Esophagus muscularis mucosa (tissue), 4 donors: ENCODE measurements at regions not wholly inside any gene's neighbourhood (a gene's known extent, or its start where the extent isn't known, plus 50 kb on each side); places are given as distances from the start of the nearest gene placed in this dataset.

Experiments
- DNase-seq: peaks from one replicate; pipeline ENCODE4 v3.0.0-alpha.2; 2017; ENCODE audit errors: extremely low spot score
- H3K27ac ChIP-seq, 4 donors: fragments of 200-600 bp; sonication (generic); replicated peaks in 1 of 4; 1 replicate in 3 of 4; 2 replicates in 1 of 4; pipeline ENCODE4 v1.5.1; 2016 to 2019; ENCODE audit warnings: mild to moderate bottlenecking in 1 of 4
- H3K27me3 ChIP-seq, 4 donors: fragments of 200-600 bp; sonication (generic); one replicate each; pipeline versions ENCODE4 v1.5.1 to v1.6.0; 2016 to 2019
- H3K36me3 ChIP-seq, 4 donors: fragments of 200-600 bp; sonication (generic); one replicate each; pipeline ENCODE4 v1.5.1; 2016 to 2019
- H3K4me1 ChIP-seq, 4 donors: fragments of 200-600 bp; sonication (generic); one replicate each; pipeline ENCODE4 v1.5.1; 2016 to 2019
- H3K4me3 ChIP-seq, 4 donors: fragments of 200-600 bp; sonication (generic); 1 replicate in 2 of 4; 2 replicates in 2 of 4; pipeline ENCODE4 v1.5.1; 2016 to 2019; ENCODE audit warnings: mild to moderate bottlenecking in 4 of 4, moderate library complexity in 1 of 4
- H3K9me3 ChIP-seq, 4 donors: fragments of 200-600 bp; sonication (generic); 1 replicate in 3 of 4; 2 replicates in 1 of 4; pipeline ENCODE4 v1.5.1; 2016 to 2019
- EP300 ChIP-seq: sonication (generic); formaldehyde crosslinking; IDR thresholded peaks from one replicate; pipeline ENCODE4 v1.6.1; 2017; ENCODE audit warnings: antibody characterized with exemption
- POLR2A ChIP-seq: fragments of 450-650 bp; IDR thresholded peaks from one replicate; pipeline ENCODE4 v1.6.1; 2017; ENCODE audit warnings: antibody characterized with exemption, moderate library complexity, mild to moderate bottlenecking, low read depth
- POLR2AphosphoS5 ChIP-seq, 2 donors: sonication (generic); formaldehyde crosslinking; IDR thresholded peaks; one replicate each; pipeline ENCODE4 v1.6.1; 2017; ENCODE audit warnings: antibody characterized with exemption in 2 of 2
- WGBS: methylation state at CpG from one replicate; pipeline ENCODE4 v1.1.5; 2018; 5-methylcytosine and 5-hydroxymethylcytosine counted together
- intact Hi-C: fragments of 100-400 bp; cut with DNase I; formaldehyde crosslinking; loops from one replicate; pipeline ENCODE4 v1.15.1; 2023
- TF ChIP-seq, protein P1 (sequence below), 3 experiments: fragments of 200-600 bp in 2 of 3; fragments of 450-650 bp in 1 of 3; sonication (generic) in 2 of 3; IDR thresholded peaks; one replicate each; pipeline ENCODE4 v1.5.1; 2017 to 2019; ENCODE audit warnings: antibody characterized with exemption in 3 of 3, mild to moderate bottlenecking in 2 of 3, moderate library complexity in 1 of 3

DNA sequence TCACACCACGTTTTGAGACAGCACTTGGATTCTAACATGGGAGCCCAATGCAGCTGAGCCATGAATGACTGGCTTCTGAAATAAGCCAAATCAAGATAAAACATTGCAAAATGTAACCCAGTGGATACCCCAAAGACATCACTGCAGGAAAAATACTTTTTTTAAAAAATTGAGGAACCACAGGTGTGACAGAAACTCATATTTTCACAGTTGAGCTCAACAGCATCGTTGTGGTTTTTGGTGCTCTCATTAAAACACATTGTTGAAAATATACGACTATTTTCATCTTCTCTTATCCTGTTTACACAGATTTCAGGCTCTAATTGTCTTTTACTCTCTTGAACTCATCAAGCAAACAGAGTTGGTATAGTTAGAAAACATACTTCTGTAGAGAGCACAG is 429.3 kb upstream of the VRK2 start:
- Histone ChIP-seq H3K4me3 (no peak overlapping the region), H3K27ac (no peak overlapping the region), H3K36me3 (no peaks in the 10 kb centered on the region), H3K4me1 (no peaks in the 10 kb centered on the region), H3K27me3 (no peaks in the 10 kb centered on the region), H3K9me3 (no peaks in the 10 kb centered on the region)
- TF ChIP-seq POLR2AphosphoS5 (IDR thresholded peaks at IDR 0.05), result no peak
- TF ChIP-seq, protein P1, sequence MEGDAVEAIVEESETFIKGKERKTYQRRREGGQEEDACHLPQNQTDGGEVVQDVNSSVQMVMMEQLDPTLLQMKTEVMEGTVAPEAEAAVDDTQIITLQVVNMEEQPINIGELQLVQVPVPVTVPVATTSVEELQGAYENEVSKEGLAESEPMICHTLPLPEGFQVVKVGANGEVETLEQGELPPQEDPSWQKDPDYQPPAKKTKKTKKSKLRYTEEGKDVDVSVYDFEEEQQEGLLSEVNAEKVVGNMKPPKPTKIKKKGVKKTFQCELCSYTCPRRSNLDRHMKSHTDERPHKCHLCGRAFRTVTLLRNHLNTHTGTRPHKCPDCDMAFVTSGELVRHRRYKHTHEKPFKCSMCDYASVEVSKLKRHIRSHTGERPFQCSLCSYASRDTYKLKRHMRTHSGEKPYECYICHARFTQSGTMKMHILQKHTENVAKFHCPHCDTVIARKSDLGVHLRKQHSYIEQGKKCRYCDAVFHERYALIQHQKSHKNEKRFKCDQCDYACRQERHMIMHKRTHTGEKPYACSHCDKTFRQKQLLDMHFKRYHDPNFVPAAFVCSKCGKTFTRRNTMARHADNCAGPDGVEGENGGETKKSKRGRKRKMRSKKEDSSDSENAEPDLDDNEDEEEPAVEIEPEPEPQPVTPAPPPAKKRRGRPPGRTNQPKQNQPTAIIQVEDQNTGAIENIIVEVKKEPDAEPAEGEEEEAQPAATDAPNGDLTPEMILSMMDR (IDR thresholded peaks at IDR 0.05), result no peak
- TF ChIP-seq POLR2A, result no peak
- TF ChIP-seq EP300, result no peak
- 60% methylated on average over 3 of the region's 3 CpGs for WGBS
- intact Hi-C loops, result no loop called here
- DNase-seq, result no peak

DNA sequence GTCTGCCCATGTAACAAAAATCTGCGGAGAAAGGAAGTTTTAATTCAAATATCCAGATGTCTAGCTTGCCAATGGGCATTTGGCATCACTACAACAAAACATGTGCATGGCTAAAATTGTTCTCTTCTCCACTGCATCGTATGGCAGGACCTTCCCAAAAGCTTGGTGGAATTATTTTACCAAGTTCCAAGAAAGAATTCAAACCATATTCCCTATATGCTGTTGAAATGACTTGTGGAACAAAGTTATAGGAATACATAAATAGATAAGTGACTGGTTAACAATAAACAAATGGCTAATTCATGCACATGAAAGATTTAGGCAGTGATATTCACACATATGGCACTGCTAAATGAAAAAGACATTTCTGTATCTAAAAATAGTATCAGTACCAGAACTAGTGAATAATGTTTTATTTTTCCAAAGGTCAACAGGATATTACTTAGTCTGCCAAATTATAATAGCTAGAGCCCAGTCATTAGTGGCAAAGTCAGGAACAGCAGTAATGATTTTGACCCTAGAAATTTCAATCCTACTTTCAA is 425.4 kb upstream of the VRK2 start:
- Histone ChIP-seq H3K9me3 (no peaks in the 10 kb centered on the region), H3K36me3 (no peaks in the 10 kb centered on the region), H3K27me3 (no peaks in the 10 kb centered on the region), H3K27ac (no peak overlapping the region), H3K4me3 (no peak overlapping the region), H3K4me1 (no peaks in the 10 kb centered on the region)
- intact Hi-C loops, result no loop called here
- 80% methylated on average over 2 of the region's 2 CpGs for WGBS
- TF ChIP-seq EP300 (no peak), POLR2A (no peak), POLR2AphosphoS5 (IDR thresholded peaks at IDR 0.05) (no peak)
- TF ChIP-seq, protein P1 (IDR thresholded peaks at IDR 0.05), result no peak
- no peak for DNase-seq

DNA sequence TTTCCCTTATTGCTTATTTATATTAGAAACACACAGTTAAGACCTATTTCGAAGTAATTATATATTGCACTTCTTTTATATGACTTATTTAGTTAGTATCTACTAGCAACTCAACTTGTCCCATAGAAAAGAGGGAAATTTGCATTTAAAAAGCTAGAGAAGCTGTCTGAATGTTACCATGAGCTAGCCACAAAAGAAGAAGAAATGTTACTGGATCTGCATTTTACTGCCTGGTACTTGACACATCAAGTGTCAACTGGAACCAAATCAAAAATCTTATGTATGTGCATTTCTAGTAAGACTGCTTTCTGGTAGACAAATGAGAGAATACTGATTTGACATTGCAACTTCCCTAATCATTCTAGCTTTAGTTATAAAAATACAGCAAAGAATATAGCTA is 424.6 kb upstream of the VRK2 start:
- H3K4me3 ChIP-seq, result no peak overlapping the region
- intact Hi-C loops, result no loop called here
- no peak for DNase-seq
- H3K27ac ChIP-seq, result no peak overlapping the region
- WGBS, result 27% methylated on average over 1 of the region's 1 CpG
- TF ChIP-seq POLR2AphosphoS5 (IDR thresholded peaks at IDR 0.05) (no peak), POLR2A (no peak), EP300 (no peak)
- TF ChIP-seq, protein P1 (IDR thresholded peaks at IDR 0.05), result no peak
- H3K4me1 ChIP-seq, result no peaks in the 10 kb centered on the region
- no peaks in the 10 kb centered on the region for H3K9me3 ChIP-seq
- no peaks in the 10 kb centered on the region for H3K27me3 ChIP-seq
- no peaks in the 10 kb centered on the region for H3K36me3 ChIP-seq

DNA sequence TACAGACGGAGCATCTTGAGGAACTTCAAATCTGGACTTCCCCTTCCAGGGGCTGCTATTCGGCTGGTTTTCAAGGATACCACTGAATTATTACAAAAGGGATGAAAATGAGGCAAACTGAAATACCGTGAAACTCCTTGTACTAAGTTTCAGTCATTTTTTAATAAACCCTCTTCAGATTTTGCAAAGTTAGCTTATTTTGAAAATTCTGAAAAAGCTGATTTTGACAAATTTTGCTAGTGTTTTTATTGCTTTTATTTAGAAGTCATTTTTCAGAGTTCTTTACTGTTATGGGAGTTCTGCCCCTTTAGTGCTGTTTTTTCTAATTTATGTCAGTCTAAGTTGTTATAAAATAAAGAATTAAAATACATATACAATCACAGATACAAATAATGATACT is 390.4 kb upstream of the VRK2 start:
- H3K9me3 ChIP-seq, result peaks cover 0 to 7% (median 0%) of the 10 kb centered on the region in 4 donors
- H3K36me3 ChIP-seq, result no peaks in the 10 kb centered on the region
- no peak overlapping the region for H3K4me3 ChIP-seq
- H3K4me1 ChIP-seq, result no peaks in the 10 kb centered on the region
- intact Hi-C loops, result no loop called here
- no peak for DNase-seq
- H3K27me3 ChIP-seq, result no peaks in the 10 kb centered on the region
- H3K27ac ChIP-seq, result no peak overlapping the region
- 84% methylated on average over 3 of the region's 3 CpGs for WGBS
- TF ChIP-seq, protein P1 (IDR thresholded peaks at IDR 0.05), result no peak
- TF ChIP-seq POLR2AphosphoS5 (IDR thresholded peaks at IDR 0.05), result no peak
- TF ChIP-seq EP300, result no peak
- TF ChIP-seq POLR2A, result no peak

DNA sequence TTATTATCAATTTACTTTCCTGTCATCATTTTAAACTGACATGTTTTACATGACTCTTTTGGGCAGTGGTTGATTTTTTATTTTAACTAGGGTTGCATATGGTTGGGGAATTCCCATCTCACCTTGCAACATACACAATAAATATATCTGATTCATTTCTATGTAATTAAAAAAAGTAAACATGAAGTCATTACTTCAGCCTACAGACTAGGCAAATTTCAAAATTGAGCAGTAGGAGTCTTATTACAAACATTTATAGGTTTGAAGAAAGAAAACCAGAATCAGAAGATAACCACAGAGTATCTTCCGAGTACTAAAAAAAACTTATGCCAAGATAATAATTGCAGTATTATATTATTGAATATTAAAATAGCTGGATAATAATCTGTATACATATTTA is 377.0 kb upstream of the VRK2 start:
- Histone ChIP-seq H3K9me3 (no peaks in the 10 kb centered on the region), H3K4me1 (no peaks in the 10 kb centered on the region), H3K27ac (no peak overlapping the region), H3K4me3 (no peak overlapping the region), H3K36me3 (no peaks in the 10 kb centered on the region), H3K27me3 (no peaks in the 10 kb centered on the region)
- WGBS, result 82% methylated on average over 1 of the region's 1 CpG
- no peak for DNase-seq
- intact Hi-C loops, result no loop called here
- TF ChIP-seq, protein P1 (IDR thresholded peaks at IDR 0.05), result no peak
- TF ChIP-seq POLR2AphosphoS5 (IDR thresholded peaks at IDR 0.05) (no peak), POLR2A (no peak), EP300 (no peak)
